Keratinocyte (primary cell): ENCODE measurements at regions not wholly inside any gene's neighbourhood (a gene's known extent, or its start where the extent isn't known, plus 50 kb on each side); places are given as distances from the start of the nearest gene placed in this dataset.

Experiments
- DNase-seq: peaks from one replicate; pipeline ENCODE4 v3.0.0-alpha.2; 2011; ENCODE audit warnings: low read depth, missing footprints, low spot score
- FAIRE-seq: peaks from 2 replicates; lab custom pipeline; 2011; peaks lifted over from hg19 to GRCh38; lab: Jason Lieb, UNC
- H2AFZ ChIP-seq: 2 replicates; pipeline ENCODE4 v1.6.0; 2012; ENCODE audit warnings: low read length, control low read depth, inconsistent platforms; ENCODE audit not compliant: control insufficient read depth
- H3K27ac ChIP-seq: 2 replicates; pipeline ENCODE4 v1.5.1; 2011; ENCODE audit warnings: low read length; ENCODE audit not compliant: control insufficient read depth, insufficient read depth
- H3K27me3 ChIP-seq: 3 replicates; pipeline ENCODE4 v1.6.0; 2011; ENCODE audit warnings: low read length; ENCODE audit not compliant: control insufficient read depth, insufficient read depth; ENCODE audit errors: extremely low read depth
- H3K36me3 ChIP-seq, 2 experiments: 2 replicates in 1 of 2; 3 replicates in 1 of 2; pipeline ENCODE4 v1.5.1; 2011; ENCODE audit warnings: low read length in 2 of 2, mild to moderate bottlenecking in 1 of 2; ENCODE audit not compliant: control insufficient read depth in 2 of 2, insufficient read depth in 2 of 2; ENCODE audit errors: extremely low read depth in 1 of 2
- H3K4me1 ChIP-seq: 3 replicates; pipeline ENCODE4 v1.5.1; 2011; ENCODE audit warnings: low read length; ENCODE audit not compliant: control insufficient read depth, insufficient read depth; ENCODE audit errors: extremely low read depth
- H3K4me2 ChIP-seq: 3 replicates; pipeline ENCODE4 v1.6.0; 2011; ENCODE audit warnings: low read depth, low read length; ENCODE audit not compliant: control insufficient read depth, insufficient read depth; ENCODE audit errors: extremely low read depth
- H3K4me3 ChIP-seq, 3 experiments: fragments of 200-600 bp in 1 of 3; sonication (generic) in 1 of 3; 2 replicates in 2 of 3; 3 replicates in 1 of 3; pipeline ENCODE4 v1.5.1; 2011 to 2016; ENCODE audit warnings: low read length in 3 of 3, mild to moderate bottlenecking in 3 of 3, control low read depth in 2 of 3, inconsistent platforms in 1 of 3, low read depth in 1 of 3, mixed read lengths in 1 of 3, mixed run types in 1 of 3, moderate library complexity in 1 of 3; ENCODE audit not compliant: control insufficient read depth in 2 of 3, insufficient read depth in 2 of 3; ENCODE audit errors: extremely low read depth in 1 of 3
- H3K79me2 ChIP-seq: 2 replicates; pipeline ENCODE4 v1.6.0; 2012; ENCODE audit warnings: low read length; ENCODE audit not compliant: control insufficient read depth, insufficient read depth
- H3K9ac ChIP-seq: 3 replicates; pipeline ENCODE4 v1.6.0; 2011; ENCODE audit warnings: low read length; ENCODE audit not compliant: control insufficient read depth, insufficient read depth; ENCODE audit errors: extremely low read depth
- H3K9me1 ChIP-seq: 3 replicates; pipeline ENCODE4 v1.6.0; 2011; ENCODE audit warnings: low read length; ENCODE audit not compliant: control insufficient read depth, insufficient read depth; ENCODE audit errors: extremely low read depth
- H3K9me3 ChIP-seq: 2 replicates; pipeline ENCODE4 v1.5.1; 2012; ENCODE audit warnings: low read depth, low read length; ENCODE audit not compliant: control insufficient read depth
- H4K20me1 ChIP-seq: 3 replicates; pipeline ENCODE4 v1.6.0; 2011; ENCODE audit warnings: low read length; ENCODE audit not compliant: control insufficient read depth, insufficient read depth; ENCODE audit errors: extremely low read depth
- EZH2 ChIP-seq: IDR thresholded peaks from one replicate; pipeline ENCODE4 v1.6.1; 2012; ENCODE audit warnings: inconsistent platforms, mild to moderate bottlenecking, low read length, moderate library complexity
- dilution Hi-C: fragments of 300-500 bp; cut with MboI; formaldehyde crosslinking; loops from one replicate; pipeline ENCODE4 v1.7.0; 2020; ENCODE audit warnings: low sequenced_read_pairs; ENCODE audit not compliant: extremely low pct_ligation_motif_present
- TF ChIP-seq, protein P1 (sequence below), 3 experiments: IDR thresholded peaks in 1 of 3; conservative IDR thresholded peaks in 1 of 3; optimal IDR thresholded peaks in 1 of 3; 2 replicates in 2 of 3; 3 replicates in 1 of 3; pipeline versions ENCODE3 to v1.5.1; 2011; ENCODE audit warnings: low read length in 3 of 3, mild to moderate bottlenecking in 3 of 3, moderate library complexity in 2 of 3, control low read depth in 1 of 3, inconsistent platforms in 1 of 3; ENCODE audit not compliant: insufficient read depth in 2 of 3; ENCODE audit errors: extremely low read depth in 1 of 3

DNA sequence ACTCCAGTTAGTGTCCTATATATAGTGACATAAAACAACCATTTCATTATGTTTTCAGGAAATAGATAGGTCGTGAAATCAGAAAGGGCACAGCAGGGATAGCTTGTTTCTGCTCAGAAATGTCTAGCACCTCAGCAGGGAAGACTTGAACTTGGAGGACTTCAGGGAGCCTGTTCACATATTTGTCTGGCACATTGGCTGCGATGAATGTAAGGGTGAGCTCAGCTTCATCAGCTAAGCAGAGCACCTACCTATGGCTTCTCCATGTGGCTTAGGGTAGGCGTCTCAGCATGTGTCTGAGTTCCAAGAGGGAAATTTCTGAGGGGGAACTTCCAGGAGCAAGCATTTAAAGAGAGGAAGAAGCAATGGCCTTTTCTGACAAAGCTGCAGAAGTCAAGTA, 126.2 kb downstream of the PCDH10 start:
- no peak overlapping the region for H3K4me2 ChIP-seq
- H2AFZ ChIP-seq: no peak overlapping the region
- FAIRE-seq: no peak
- dilution Hi-C loops: no loop called here
- no peaks in the 10 kb centered on the region for H3K9me3 ChIP-seq
- no peak for DNase-seq
- no peak overlapping the region for H3K27ac ChIP-seq
- H3K79me2 ChIP-seq: no peaks in the 10 kb centered on the region
- no peaks in the 10 kb centered on the region for H3K27me3 ChIP-seq
- TF ChIP-seq, protein P1, sequence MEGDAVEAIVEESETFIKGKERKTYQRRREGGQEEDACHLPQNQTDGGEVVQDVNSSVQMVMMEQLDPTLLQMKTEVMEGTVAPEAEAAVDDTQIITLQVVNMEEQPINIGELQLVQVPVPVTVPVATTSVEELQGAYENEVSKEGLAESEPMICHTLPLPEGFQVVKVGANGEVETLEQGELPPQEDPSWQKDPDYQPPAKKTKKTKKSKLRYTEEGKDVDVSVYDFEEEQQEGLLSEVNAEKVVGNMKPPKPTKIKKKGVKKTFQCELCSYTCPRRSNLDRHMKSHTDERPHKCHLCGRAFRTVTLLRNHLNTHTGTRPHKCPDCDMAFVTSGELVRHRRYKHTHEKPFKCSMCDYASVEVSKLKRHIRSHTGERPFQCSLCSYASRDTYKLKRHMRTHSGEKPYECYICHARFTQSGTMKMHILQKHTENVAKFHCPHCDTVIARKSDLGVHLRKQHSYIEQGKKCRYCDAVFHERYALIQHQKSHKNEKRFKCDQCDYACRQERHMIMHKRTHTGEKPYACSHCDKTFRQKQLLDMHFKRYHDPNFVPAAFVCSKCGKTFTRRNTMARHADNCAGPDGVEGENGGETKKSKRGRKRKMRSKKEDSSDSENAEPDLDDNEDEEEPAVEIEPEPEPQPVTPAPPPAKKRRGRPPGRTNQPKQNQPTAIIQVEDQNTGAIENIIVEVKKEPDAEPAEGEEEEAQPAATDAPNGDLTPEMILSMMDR (optimal IDR thresholded peaks at IDR 0.05 in 1 of 3, IDR thresholded peaks at IDR 0.05 in 1 of 3, conservative IDR thresholded peaks at IDR 0.05 in 1 of 3; ENCODE audit: extremely low read depth in 1 of 3, insufficient read depth in 2 of 3, low read length in 3 of 3): no peak
- TF ChIP-seq EZH2: no peak
- no peaks in the 10 kb centered on the region for H3K9me1 ChIP-seq
- no peaks in the 10 kb centered on the region for H3K4me1 ChIP-seq
- H3K4me3 ChIP-seq: no peak overlapping the region
- no peaks in the 10 kb centered on the region for H3K36me3 ChIP-seq
- no peaks in the 10 kb centered on the region for H4K20me1 ChIP-seq
- H3K9ac ChIP-seq: no peak overlapping the region

DNA sequence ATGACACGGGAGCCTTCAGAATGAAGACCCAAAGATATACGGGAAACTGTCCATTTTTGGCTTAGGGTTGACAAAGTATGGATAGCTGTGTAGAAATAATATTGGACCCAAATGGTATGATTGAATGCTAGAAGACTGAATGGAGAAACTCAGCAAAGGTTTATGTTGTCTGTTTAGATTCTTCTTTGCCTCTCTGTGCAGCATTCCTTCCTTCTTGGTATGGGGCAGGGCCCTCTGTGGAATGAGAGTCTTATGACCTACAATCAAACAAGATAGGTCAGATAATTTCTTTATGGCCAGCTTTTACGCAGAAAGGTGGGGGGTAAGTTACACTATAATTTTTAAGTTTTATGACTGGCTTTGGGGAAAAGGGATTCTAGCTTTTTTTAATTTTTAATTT, 124.3 kb downstream of the PCDH10 start:
- Histone ChIP-seq H3K27me3 (no peaks in the 10 kb centered on the region), H3K27ac (no peak overlapping the region), H3K4me3 (no peak overlapping the region), H3K36me3 (no peaks in the 10 kb centered on the region), H3K79me2 (no peaks in the 10 kb centered on the region), H4K20me1 (no peaks in the 10 kb centered on the region), H3K9ac (no peak overlapping the region), H2AFZ (no peak overlapping the region), H3K4me1 (no peaks in the 10 kb centered on the region), H3K9me1 (no peaks in the 10 kb centered on the region), H3K4me2 (no peak overlapping the region), H3K9me3 (no peaks in the 10 kb centered on the region)
- DNase-seq (no peak), FAIRE-seq (no peak)
- TF ChIP-seq EZH2: no peak
- TF ChIP-seq, protein P1 (optimal IDR thresholded peaks at IDR 0.05 in 1 of 3, IDR thresholded peaks at IDR 0.05 in 1 of 3, conservative IDR thresholded peaks at IDR 0.05 in 1 of 3; ENCODE audit: extremely low read depth in 1 of 3, insufficient read depth in 2 of 3, low read length in 3 of 3): no peak
- dilution Hi-C loops: no loop called here
